HT1080 (cell line): ENCODE measurements at regions not wholly inside any gene's neighbourhood (a gene's known extent, or its start where the extent isn't known, plus 50 kb on each side); places are given as distances from the start of the nearest gene placed in this dataset.
"Not testable (repeated sequence)": the region's sequence is repeated elsewhere in the genome, so short reads cannot be mapped to it uniquely, and the experiment has no call there.

Source experiments
- DNase-seq: peaks from one replicate; pipeline ENCODE4 v3.0.0-alpha.2; 2015; ENCODE audit warnings: low read depth

DNA sequence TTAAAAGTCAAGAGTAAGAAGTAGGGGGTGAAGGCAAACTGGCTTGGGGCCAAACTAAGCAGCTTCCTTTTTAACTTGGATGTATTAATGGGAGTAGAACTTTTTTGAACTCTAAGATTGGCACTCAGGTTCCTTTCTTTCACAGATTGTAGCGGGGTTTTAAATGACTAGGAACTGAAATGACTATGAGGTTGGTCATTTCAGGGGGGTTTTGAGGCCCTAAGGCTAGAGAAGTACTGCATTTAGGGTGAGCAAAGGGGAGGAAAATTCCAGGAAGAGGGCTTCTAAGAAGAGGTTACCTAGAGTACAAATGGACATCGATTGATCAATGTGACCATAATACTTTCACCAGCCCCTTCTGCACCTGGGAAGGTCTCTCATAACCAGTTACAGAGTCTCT is 381.8 kb downstream of the MLLT3 start:
- no peak for DNase-seq

DNA sequence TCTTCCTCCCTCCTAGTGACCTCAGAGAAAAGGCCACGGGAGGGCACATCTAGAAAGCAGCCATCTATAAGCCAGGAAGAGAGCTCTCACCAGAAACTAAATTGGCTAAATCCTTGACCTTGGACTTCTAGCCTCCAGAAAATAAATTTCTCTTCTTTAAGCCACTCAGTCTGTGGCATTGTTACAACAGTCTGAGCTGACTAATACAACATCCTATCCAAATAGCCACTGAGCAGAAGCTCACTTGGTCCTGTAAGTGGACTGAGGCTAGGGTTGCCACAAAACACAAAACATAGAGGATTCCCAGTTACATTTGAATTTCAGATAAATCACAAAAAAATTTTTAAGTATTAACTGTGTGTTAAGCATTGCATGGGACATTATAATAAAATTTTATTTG is 383.4 kb downstream of the MLLT3 start:
- no peak for DNase-seq

DNA sequence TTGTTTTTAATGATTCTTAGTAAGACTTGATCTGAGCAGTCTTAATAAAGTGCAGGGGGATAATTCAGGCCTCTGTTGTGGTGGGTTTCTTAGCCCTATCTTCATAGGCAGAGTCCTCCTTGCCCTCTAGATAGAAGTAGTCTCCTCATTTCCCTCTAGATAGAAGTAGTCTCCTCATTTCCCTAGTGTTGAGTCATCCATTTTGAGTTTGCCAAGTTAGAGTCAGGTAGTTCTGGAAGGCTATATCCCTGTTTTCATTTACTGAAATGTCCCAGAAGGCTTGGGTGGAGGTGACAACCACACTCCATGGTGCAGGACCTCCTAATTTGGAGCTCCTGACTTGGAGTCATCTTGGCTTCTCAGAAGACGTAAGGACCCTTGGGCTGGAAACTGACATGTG is 384.6 kb downstream of the MLLT3 start:
- DNase-seq: no peak

DNA sequence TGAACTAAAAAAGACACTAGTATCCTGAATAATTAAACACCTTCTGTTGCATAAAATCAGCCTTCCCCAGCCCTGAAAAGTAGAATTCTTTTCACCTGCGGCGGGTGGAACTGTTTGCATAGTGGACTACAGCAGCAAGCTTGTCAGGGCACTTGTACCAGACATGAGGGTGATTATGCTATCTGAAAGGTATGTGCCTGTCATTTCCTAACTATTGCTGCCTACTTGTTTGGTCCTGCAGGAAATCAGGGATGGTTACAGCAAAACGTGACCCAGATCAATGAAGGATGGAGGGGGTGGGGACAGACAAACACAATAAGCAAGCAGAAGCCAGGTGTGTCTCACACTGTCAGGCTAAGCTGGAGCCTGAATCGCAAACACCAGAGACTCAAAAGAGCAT is 385.6 kb downstream of the MLLT3 start:
- DNase-seq: peak; percentile 25

DNA sequence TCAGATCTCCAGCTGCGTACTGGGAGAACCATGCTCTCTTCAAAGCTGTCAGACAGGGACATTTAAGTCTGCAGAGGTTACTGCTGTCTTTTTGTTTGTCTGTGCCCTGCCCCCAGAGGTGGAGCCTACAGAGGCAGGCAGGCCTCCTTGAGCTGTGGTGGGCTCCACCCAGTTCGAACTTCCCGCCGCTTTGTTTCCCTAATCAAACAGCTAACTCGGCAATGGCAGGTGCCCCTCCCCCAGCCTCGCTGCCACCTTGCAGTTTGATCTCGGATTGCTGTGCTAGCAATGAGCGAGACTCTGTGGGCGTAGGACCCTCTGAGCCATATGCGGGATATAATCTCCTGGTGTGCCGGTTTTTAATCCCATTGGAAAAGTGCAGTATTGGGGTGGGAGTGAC is 387.1 kb downstream of the MLLT3 start:
- DNase-seq: not testable (repeated sequence)

DNA sequence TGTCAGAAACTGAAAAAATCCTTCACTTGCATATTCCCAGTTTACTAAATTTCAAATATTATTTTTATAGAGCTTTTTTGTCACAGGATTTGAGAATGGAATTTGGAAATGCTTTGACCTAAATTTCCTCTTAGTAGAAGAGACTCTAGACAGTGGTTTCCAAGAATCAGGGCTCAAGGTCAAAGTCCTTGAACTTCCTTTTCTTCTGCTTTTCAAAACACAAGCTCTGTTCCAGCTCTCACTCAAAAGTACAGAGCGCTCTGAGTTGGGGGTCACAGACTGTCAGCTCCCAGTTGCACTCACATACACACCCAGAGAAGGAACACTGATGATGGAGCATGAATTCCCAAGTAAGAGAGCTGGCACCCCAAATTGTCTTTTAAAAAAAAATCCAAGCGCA is 394.2 kb downstream of the MLLT3 start:
- no peak for DNase-seq

DNA sequence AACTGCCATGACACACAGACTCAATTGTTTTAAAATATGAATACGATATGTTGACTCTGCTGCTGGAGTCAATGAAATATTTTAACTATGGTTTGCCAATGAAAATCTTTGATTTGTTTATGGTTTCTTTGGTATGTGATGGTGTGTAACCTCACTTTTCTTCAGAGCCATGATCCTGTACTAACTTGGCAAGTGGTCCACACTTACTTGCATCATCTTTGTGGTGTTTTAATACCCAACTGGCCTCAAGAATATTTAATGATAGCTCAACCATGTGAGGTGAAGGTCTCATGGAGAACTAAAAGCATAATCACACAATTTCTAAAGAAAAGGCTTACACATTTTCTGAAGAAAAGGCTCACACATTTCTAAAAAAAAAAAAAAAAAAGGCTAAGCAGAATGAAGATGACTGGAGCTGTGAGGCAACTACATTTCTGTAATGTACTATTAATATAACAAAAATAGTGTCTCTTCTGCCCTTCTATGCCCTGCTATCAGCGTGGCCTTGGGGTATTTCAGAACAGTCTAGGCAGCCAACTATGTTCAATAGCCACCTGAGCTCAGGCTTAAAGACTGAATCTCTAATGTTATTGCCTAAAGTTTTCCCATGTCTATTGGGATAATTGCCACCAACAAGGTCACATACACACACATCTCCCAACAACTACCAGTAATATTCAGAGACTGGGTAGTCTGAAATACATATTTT is 395.0 kb downstream of the MLLT3 start:
- DNase-seq: no peak

DNA sequence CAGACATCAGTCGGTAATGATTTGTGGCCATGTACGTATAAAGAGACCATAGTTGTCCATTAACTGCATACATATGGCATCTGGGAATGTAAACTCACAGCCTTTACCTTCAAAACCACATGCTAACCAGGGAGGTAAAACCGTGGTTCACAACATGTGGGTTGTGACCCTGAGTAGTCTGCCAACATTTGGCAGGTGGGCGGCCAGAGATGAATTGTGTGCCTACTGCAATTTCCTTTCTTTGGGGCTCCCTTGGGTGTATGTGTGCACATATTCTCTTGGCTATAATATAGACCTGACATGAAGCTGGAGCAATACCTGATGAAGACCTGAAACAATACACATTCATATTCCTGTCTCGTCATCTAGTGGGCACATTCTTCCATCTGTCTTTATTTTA is 396.0 kb downstream of the MLLT3 start:
- no peak for DNase-seq

DNA sequence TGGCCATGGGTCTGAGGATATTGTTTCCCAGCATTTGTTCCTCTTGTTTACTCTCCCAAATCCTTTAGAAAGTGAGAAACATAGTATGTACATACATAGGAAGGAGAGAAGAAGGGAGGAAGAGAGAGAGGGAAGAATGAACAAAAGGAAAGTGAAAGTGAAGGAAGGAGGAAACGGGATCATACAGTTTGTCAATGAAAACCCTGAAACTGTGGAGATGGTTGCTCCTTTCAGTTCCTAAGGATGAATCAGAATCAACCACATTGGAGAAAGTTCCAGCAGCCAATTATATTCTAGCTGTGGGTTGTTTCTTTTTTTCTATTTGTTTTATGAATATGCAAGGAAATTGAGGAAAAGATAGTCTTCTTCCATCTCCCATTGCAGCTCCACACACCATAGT is 396.5 kb downstream of the MLLT3 start:
- DNase-seq: peak; percentile 36

DNA sequence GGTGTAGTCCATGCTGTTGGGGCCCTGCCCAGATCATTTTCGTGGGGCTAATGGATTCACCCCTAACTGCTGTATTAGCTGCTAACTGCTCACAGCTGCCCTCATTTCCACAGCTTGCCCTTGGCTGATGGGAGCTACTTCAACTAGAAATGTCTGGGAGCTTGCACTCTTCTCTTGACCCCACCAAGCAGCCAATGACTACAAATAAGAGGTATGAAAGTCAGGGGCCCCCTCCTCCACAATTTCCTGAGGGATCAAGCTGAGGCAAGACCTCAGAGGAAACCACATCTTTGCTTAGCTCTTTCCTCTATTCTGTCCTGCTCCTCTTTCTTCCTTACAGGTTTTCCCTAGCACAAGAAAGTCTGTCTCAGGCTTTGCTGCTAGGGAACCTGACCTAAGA is 397.5 kb downstream of the MLLT3 start:
- DNase-seq: peak; percentile 58

DNA sequence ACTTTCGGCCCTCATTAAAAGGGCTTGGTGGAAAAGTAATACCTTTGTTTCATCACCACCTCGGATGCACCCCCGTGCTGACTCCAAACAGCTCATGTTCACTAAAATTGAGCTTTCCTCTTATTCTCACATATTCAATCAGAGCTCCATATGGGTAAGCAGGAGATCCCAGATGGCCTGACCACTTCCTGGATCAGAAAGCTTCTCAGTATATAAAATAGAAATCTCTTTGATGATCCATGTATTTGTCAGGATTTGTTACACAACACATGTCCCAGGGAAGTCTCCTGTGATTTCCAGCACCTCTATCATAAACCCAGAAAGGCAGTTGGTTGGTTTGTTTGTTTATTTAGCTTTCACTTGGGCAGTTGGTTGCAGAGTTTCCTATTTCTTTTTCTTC is 402.0 kb downstream of the MLLT3 start:
- DNase-seq: peak; percentile 85

DNA sequence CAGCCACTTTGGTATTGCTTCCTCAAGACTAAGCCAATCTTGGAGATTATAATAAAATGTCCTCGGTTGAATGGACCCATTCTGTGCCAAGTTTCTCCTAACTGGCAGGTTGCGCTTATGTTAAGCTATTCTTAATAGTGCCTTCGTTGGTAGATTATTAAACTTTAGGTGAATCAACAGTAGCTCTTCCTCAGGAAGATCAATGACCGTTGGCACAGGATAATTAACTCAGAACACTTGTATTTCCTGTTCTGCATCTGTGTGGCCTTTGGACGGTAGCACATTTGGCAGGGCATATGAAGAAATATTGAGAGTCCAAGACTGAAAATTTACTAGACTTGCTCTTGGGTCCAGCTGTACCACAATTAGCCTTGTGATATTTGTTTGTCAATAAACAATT is 402.9 kb downstream of the MLLT3 start:
- DNase-seq: no peak

DNA sequence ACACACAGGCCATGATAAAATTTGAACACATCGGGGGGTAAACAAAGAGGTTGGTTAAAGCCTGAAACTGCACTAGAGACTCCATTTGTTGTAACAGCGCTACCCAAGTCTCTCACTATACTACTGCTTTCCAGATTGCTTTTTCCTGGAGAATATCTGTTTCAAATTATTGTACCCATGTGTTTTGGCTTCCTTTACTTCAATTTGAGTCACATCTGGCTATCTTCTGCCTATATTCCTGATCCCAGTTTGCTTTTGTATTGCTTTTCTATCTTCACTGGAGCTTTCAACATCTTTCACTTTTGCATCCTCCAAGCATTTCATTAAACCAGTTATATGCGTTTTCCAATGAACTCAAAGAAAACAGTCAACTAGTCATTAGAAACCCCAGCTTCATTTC is 404.7 kb downstream of the MLLT3 start:
- DNase-seq: no peak

DNA sequence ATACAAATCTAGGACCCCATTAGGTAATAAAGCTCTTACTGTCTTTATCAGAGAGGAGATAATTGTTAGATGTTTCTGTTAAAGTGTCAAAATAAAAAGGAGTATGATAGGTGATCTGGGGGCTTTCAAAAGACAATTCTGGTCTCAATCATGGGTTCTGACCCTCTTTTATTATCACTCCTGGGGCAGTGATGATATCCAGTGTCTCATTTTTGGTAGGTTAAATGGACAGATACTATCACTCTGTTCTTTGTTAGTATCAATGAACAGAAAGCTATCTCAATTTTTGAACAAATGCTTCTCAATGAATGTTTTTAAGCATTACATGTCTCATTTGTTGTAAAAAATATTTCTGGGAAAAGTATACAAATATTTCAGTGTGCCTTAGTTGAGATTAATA is 405.9 kb downstream of the MLLT3 start:
- DNase-seq: no peak

DNA sequence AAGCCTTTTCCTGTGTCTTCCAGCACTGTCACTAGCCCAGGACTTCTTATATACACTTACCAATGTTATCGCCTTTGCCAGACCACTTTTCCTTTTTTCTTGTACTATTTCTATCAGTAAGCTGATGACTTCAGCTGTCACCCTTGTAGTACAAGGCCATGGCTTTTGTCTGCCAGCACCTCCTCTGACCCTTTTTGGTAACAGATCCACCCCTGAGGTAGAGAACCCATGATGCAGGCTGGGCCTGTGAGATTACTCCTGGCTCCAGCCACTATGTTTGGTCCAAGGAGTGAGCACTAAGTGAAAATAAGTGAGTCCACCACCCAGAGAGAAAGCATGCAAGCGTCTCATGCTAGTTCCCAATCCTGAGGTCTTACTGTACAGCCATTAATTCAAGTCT is 406.7 kb downstream of the MLLT3 start:
- DNase-seq: no peak

DNA sequence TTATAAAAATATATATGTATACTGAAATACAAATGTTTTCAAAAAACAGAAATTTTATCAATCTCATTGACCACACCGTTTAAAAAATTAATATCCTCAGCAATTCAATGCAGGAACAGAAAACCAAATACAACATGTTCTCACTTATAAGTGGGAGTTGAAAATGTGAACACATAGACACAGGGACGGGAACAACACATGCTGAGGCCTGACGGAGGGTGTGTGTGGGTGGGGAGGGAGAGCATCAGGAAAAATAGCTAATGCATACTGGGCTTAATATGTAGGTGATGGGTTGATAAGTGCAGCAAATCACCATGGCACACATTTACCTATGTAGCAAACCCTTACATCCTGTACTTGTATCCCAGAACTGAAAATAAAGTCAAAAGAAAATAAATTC is 409.5 kb downstream of the MLLT3 start:
- DNase-seq: no peak

DNA sequence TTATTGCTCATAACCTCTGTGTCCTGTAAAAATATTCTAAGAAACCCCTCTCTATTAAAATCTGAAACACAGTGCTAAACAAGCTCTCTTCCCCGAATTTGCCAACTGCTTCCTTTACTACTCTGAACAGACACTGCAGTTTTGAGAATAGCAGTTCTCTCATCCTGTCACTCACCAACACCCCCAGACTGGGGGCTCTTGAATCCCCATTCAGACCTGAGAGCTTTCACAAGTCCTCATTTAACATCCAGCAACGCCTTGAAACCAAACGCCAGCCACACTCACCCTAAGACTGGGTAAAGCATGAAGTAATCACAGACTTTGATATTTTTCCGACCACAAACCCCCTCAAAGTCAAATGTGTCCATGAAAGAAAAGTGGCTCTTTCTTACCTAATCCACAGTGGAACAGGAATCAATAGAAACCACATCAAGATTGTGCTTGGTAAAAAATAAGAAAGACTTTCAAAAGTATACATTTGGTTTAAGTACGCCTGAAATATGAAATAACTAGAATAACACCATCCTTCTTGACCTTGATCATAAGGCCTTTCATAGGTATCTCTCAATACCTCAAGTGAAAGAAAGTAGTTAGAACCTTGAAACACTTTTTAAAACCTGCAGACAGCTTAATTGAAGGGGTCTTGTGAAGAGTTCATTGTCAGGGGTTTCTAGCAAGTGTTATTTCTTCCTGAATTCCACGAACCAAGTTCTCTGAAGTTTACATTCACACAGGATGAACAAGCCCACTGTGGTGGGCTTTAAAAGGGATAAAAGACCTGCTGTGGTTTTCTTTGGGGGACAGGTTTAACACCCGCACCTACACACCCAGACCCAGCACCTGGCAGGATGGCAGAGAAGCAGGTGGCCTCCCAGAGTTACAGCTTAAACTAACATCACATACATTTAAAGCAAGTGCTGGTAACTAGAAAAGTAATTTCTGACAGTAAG is 412.6 kb downstream of the MLLT3 start:
- no peak for DNase-seq

DNA sequence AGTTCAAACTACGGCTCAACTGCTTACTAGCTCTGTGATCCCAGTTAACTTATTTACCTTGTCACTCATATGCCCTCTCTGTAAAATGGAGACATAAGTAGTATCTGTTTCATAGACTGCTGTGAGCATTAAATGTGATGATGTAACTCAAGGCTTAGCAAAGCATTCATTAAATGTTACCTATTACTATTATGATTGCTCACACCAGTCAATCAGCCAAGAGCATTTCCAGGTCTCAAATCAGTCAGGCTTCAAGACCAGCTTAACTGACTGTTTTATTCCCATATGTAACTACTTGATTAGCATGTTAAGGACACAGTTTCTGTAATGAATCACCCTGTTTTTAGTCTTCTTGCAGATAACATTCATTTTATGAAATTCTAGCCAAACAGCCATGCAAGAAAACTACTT is 413.3 kb downstream of the MLLT3 start:
- no peak for DNase-seq

DNA sequence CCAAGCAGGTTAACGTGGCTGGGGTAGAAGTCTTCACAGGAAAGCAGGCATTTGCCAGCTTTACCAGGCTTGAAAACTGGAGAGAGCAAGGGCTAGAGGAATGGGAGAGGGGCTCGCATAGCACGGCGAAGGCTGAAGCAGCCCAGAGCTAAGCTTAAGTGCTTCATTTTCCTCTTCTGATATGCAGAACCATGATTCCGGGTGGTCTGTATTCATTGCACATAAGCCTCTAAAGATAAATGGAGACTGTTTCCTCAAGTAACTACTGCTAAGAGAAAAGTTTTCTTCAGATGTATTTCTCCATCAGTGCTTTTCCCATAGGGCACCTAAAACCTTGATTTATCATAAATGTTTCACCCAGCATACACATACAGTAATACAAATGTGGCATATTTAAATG is 414.1 kb downstream of the MLLT3 start:
- DNase-seq: no peak

DNA sequence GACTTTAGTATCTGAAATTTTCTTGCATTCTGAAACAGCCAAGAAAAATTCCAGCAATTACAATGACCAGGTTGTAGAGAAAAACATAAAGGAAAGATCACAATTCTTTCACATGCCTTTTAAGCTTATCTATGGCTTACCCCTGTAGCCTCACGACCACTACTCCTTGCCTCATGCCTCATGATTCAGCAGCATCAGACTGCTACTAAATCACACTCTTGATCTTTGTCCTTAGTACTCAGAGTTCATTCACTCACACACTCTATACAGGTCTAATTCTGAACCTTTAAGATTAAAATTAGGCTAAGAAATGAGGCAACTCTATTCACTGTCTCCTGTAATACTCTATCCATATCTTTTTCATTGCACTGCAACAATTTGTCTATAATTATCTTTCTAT is 415.1 kb downstream of the MLLT3 start:
- no peak for DNase-seq

DNA sequence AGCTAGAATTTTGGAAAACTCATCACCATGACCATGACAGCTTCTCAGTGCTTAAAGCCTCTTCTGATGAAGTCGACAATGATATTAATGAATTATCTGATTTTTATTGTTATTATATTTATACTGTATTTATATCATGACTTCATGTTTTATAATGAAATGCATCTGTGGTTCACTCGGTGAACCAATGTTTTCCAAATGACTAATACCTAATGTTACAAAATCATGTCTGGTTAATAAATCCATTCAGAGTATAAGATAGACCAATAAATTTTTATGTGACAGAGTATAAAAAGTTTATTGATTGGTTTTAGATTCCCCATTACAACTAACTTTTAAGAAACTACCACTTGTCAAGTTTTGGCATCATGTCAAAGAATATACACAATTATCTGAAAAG is 416.5 kb downstream of the MLLT3 start:
- no peak for DNase-seq

DNA sequence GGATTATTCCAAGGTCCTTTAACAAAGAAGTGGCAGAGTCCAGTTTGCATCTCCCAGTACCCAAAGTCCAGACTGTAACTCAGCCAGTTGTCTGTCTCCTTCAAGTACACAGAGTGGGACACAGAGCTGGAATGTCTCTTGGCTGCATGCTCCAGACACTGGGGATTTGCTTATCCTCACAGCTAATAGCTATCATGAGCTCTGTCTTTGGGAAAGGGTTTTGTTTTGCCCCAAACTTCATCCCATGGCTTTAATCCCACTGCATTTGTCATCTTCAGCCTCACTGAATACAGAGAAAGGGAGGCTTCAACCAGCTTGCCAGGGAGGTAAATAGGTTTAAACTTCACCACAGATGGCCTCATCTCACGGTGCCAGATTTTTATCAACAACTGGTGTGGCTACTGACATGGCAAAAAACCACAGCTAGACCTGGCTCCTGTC is 412.2 kb upstream of the SLC24A2 start:
- no peak for DNase-seq

DNA sequence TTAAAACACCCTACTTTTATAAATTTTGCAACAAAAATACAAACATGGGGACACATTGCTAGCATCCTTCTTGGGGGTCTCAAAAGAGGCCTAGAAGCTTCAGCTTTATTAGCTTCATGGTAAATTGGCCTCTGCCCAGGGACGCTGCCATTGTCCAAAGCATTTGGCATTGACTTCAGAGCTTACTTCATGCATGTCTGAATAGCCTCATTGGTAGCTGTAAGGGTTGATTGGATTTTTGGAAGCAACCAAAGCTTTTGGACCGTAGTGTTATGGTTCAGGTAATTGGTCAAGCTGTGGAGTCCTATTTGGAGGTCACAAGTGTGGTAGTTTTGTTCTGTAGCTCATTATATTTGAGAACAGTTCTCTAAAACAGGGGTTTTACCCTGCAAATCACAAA is 411.7 kb upstream of the SLC24A2 start:
- DNase-seq: no peak
